ENCODE measurements at regions not wholly inside any gene's neighbourhood (a gene's known extent, or its start where the extent isn't known, plus 50 kb on each side); places are given as distances from the start of the nearest gene placed in this dataset.

GRCh38 chr11:80297858-80298632, 857.2 kb upstream of the TENM4 start:
- TF ChIP-seq CTCF (conservative IDR thresholded peaks at IDR 0.05; ENCODE audit: low read length), result no peak
- TF ChIP-seq EZH2phosphoT487 (IDR thresholded peaks at IDR 0.05; ENCODE audit: borderline replicate concordance, low read depth, low read length), result no peak
